Nucleus accumbens (tissue), 56 donors: ENCODE measurements at regions not wholly inside any gene's neighbourhood (a gene's known extent, or its start where the extent isn't known, plus 50 kb on each side); places are given as distances from the start of the nearest gene placed in this dataset.
"Not testable (repeated sequence)": the region's sequence is repeated elsewhere in the genome, so short reads cannot be mapped to it uniquely, and the experiment has no call there.

Experiments
- DNase-seq, 56 donors: peaks; one replicate each; lab custom pipeline; 2025; lab: John Stamatoyannopoulos, UW

DNA sequence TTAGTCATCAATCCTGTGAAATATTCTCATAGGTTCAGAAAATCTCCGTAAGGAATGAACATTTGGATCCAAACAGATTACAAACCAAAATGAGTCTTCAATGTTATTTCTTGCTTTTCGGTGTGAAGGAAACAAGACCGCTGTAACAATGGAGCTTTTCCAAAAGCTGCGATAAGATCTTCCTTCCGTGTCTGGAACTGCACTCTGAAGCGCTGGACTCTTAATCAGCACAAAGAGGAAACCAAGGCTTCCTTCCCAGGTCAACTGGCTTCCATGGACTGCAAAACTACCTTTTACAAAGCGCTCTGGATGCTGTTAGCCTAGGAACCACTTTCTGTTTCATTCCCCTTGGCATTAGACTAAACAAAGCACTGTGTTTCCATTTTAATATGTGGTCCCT lies 137.9 kb upstream of the BASP1 start:
- no peak for DNase-seq

- DNase-seq = no peak
These were observed 137.1 kb upstream of the BASP1 start for GRCh38 chr5:17080361-17080760.

GRCh38 chr5:17081142-17081541 lies 136.3 kb upstream of the BASP1 start:
- no peak for DNase-seq

GRCh38 chr5:17083276-17083675 lies 134.2 kb upstream of the BASP1 start:
- DNase-seq = not testable (repeated sequence)

DNA sequence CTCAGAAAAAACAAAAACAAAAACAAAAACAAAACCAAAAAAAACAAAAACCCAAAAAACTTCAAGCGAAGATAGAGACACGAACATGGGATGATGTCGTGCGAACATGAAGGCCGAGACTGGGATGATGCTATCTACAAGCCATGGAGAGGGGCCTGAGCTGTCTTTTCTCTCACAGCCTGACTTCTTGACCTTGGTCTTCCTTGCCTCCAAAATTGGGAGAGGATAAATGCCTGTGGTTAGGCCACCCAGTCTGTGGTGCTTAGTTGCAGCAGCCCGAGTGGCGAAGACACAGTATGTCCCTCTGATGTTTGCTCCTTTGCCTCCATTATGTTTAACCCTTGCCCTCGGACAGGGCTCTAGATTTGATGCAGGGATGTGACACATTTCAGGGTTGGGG lies 130.4 kb upstream of the BASP1 start:
- DNase-seq = no peak

GRCh38 chr5:17088051-17088450 lies 129.4 kb upstream of the BASP1 start:
- no peak for DNase-seq

- no peak for DNase-seq
These were observed 128.4 kb upstream of the BASP1 start for GRCh38 chr5:17089001-17089400.

DNA sequence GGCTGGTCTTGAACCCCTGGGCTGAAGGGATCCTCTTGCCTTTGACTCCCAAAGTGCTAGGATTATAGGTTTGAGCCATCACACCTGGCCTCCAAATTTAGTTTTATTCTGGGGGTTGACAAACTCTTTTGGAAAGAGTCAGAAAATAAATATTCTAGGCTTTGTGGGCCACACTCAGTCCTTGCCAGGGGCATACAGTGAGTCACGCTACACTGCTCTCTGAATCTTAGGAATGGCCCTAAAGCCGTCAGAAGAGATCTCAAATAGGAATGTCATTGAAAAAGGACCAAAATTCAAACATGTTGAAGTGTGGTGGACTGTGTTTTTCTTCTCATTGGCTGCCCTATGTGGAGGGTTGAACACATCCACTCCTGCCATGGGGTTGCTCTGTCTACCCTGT lies 127.7 kb upstream of the BASP1 start:
- no peak for DNase-seq

GRCh38 chr5:17090839-17091238 lies 126.6 kb upstream of the BASP1 start:
- no peak for DNase-seq

GRCh38 chr5:17094830-17095229 lies 122.6 kb upstream of the BASP1 start:
- DNase-seq = no peak

DNA sequence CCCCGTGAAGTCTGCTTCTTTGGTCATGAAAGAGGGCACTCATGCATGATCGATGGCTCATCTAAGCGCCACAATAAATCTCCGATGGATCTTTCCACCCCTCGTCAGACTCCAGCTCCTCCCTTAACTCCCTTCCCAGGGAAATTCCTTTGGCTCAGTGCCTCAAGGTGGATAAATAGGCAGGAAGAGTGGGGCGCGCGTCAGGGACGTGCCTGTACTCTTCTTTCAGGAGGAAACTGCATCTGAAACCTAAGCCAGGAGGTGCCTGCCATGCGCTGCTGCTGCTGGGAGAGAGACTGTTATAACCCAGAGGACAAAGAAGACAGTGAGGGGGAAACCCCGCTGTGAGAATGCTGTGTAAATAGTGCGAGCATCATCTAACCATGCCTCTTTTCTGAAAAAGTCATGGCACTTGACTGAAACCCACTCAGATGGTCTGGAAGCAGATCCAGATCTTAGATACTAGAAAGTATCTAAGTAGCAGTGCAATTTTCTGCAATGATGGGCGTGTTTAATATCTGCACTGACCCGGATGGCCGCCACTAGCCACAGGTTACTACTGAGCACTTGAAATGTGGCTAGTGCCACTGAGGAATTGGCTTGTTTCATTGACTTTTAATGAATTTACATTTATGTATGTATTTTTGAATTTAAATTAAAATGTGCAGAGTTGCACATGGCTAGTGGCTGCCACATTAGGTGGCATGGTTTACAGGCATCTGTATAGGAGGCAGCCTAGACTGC lies 120.3 kb upstream of the BASP1 start:
- DNase-seq = no peak

- DNase-seq = no peak
These were observed 117.5 kb upstream of the BASP1 start for GRCh38 chr5:17099946-17100345.

GRCh38 chr5:17103461-17103860 lies 114.0 kb upstream of the BASP1 start:
- no peak for DNase-seq

GRCh38 chr5:17105744-17106418 lies 111.5 kb upstream of the BASP1 start:
- DNase-seq = peak in 10 of 56 donors; percentile 1 to 22 (median 7)

GRCh38 chr5:17106521-17106920 lies 110.9 kb upstream of the BASP1 start:
- DNase-seq = peak in 1 of 56 donors; percentile 2

- DNase-seq = not testable (repeated sequence)
These were observed 105.2 kb upstream of the BASP1 start for GRCh38 chr5:17112091-17112716.

GRCh38 chr5:17113174-17113958 lies 104.1 kb upstream of the BASP1 start:
- no peak for DNase-seq

- DNase-seq = no peak
These were observed 103.2 kb upstream of the BASP1 start for GRCh38 chr5:17114233-17114632.

- no peak for DNase-seq
These were observed 102.5 kb upstream of the BASP1 start for GRCh38 chr5:17114715-17115599.

- no peak for DNase-seq
These were observed 101.6 kb upstream of the BASP1 start for GRCh38 chr5:17115855-17116254.
